NCI-H1417 treated with DMSO at 0.1 percent for 48 hours (cell line): ENCODE measurements at regions not wholly inside any gene's neighbourhood (a gene's known extent, or its start where the extent isn't known, plus 50 kb on each side); places are given as distances from the start of the nearest gene placed in this dataset.
"Not testable (repeated sequence)": the region's sequence is repeated elsewhere in the genome, so short reads cannot be mapped to it uniquely, and the experiment has no call there.

Experiments
- DNase-seq: peaks from one replicate; lab custom pipeline; 2025; lab: John Stamatoyannopoulos, UW

- no peak for DNase-seq
Observed at GRCh38 chr11:129637983-129638776, 177.5 kb upstream of the TMEM45B start.

DNA sequence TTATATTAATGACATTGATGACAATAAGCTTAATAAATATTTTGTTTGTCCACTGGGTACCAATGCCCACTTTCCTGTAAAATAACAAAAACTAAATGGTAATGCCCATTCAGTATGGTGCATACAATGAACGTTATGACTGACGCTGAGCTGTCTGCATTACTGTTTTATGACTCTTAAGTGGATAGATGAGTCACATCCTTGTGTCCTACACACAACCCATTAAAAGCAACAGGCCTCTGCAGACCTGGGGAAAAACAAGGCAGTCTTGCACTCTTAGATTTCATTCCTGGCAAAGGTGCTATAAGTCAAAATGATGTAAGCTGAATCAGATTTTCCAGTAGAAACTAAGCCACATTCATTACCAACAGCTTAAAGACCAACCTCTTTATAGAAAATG, 176.3 kb upstream of the TMEM45B start:
- no peak for DNase-seq

GRCh38 chr11:129640671-129641070, 175.0 kb upstream of the TMEM45B start:
- DNase-seq: no peak

- DNase-seq: no peak
Observed at GRCh38 chr11:129643031-129643721, 172.5 kb upstream of the TMEM45B start.

DNA sequence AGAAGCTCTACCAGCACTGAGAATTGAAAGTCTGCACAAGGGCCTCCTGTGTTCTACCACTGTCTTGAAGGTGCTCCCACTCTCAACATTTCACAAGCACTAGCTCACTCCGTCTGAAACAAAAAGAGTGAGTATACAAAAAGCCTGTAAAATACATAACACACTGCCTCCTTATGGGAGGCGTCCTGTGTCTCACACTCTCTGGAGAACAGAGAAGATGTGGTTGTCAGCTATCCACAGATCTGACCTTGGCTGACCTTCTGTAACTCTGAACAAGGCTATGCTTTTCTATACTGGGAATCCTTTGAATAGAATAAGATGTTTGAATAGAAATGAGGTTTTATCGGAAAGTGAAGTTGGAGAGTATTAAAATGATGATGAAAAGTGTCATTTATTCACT, 171.3 kb upstream of the TMEM45B start:
- no peak for DNase-seq

DNA sequence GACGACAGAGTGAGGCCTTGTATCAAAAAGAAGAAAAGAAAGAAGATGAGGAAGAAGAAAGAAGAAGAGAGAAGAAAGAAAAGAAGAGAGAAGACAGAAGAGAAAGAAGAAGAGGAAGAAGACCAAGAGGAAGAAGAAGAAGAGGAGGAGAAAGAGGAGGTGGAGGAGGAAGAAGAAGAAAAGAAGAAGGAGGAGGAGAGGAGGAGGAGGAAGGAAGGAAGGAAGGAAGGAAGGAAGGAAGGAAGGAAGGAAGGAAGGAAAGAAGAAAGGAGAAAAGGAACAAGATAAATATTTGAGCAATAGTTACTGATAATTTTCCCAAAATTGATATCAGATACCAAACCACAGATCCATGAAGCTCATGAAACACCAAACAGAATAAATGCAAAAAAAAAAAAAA, 169.7 kb upstream of the TMEM45B start:
- no peak for DNase-seq

DNA sequence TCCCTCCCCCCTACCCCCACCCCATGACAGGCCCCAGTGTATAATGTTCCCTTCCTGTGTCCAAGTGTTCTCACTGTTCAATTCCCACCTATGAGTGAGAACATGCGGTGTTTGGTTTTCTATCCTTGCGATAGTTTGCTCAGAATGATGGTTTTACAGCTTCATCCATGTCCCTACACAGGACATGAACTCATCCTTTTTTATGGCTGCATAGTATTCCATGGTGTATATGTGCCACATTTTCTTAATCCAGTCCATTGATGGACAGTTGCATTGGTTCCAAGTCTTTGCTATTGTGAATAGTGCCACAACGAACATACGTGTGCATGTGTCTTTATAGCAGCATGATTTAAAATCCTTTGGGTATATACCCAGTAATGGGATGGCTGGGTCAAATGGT, 165.6 kb upstream of the TMEM45B start:
- DNase-seq: not testable (repeated sequence)

- no peak for DNase-seq
Observed at GRCh38 chr11:129652835-129653234, 162.8 kb upstream of the TMEM45B start.

GRCh38 chr11:129655247-129655832, 160.3 kb upstream of the TMEM45B start:
- DNase-seq: no peak

- DNase-seq: no peak
Observed at GRCh38 chr11:129657866-129658525, 157.7 kb upstream of the TMEM45B start.

- DNase-seq: no peak
Observed at GRCh38 chr11:129658526-129658867, 157.2 kb upstream of the TMEM45B start.

GRCh38 chr11:129680907-129681306, 134.7 kb upstream of the TMEM45B start:
- no peak for DNase-seq

GRCh38 chr11:129681344-129682114, 134.1 kb upstream of the TMEM45B start:
- no peak for DNase-seq

GRCh38 chr11:129686269-129686668, 129.4 kb upstream of the TMEM45B start:
- DNase-seq: no peak

DNA sequence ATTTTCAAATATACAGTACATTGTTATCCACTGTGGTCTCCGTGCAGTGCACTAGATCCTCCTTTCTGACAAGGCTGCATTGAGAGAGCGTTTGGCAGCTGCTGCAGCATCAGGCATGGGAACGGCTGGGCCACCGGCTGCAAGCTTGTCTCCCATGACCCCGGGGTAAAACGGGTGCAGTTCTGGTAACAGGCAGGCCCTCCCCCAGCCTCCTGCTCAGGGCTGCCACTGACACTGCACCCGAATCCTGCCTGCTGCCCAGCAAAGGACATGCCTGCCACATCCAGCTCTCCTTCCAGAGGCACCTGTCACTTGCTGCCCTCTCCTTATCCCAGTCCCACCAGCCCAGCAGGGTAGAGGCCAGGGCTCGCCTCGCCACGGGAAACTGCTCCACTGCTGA, 124.5 kb upstream of the TMEM45B start:
- DNase-seq: no peak

DNA sequence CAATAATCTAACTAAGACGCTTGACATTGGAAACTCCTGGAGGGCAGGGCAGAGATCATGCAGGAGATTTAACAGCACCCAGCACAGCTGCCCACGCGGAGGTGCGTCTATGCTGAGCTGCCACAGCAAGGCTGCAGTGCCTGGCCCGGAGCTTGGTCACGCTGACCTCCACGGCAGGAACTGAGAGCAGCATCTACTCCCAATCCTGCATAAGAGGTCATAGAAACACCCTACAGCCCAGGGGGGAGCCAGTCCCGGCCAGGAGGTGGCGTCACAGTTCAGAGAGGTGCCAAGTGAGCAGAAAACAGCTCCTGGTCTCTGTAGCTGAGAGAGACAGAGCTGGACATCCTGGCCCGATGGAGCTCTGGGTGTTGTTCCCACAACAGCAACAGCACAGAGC, 121.1 kb upstream of the TMEM45B start:
- DNase-seq: no peak

DNA sequence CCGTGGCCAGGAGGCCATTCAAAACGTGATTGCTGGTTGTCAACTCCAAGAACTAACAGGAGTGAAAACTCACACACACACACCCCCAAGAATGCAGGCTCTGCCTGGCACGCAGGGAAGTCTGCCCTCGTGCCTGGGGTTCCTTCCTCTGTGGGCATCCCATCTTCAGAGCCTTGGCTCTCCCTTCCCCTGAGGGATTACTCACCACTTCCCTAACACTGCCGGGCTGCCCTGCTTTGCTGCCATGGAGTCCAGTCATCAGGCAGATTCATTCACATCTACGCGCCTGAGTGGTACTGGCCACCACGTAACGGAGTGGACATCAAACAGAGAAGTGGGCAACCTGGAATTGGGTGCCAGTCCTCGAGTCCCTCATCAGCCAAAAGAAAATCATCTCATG, 120.7 kb upstream of the TMEM45B start:
- no peak for DNase-seq

- no peak for DNase-seq
Observed at GRCh38 chr11:129695571-129696308, 119.9 kb upstream of the TMEM45B start.

DNA sequence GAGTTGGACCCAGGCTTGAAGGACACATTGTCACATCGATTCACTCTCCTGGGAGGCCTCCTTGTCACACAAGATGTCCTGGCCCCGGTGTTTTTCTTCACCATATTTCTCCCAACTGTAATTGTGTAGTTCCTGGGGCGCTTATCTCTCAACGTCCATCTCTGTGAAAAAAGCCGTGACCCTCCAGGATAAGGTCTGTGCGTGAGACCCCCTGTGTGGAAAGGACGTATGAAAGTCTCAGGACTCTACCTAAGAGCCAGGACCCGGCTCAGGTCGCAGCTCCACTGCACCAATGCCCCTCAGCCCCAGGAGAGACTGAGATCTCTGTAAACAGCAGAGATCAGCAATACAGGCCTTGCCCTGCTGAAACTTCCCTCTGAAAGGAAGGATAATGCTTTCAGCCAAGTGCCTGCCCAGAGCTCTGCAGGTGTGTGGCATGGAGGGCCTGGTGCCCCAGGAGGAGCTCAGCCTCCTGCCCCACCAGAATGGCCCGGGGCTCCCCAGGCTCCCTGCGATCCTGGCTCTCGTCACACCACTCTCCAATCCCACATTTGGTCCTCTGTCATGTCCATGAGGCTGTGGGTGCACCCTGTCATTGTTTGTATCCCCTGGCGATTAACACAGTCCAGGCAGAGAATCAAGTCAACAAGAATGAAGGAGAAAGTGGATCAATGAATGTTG, 119.2 kb upstream of the TMEM45B start:
- no peak for DNase-seq

DNA sequence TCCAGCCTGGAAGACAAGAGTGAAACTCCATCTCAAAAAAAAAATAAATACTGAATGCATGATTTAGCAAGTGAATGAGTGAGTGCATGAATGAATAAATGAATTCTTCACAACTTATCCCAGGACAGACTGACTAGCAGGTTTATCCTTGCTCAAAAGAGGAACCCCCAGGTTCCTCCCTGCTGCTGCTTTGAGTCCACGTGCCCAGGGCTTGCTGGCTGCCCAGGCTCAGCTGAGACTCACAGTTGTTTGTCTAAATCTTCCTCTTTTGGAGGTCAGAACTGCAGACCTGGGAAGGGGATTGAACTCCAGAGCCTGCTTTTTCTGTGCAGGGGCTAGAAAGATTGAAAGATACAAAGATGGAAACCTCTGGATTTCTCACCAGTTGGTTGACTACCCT, 117.4 kb upstream of the TMEM45B start:
- no peak for DNase-seq
